Calu3 (cell line): ENCODE measurements at regions not wholly inside any gene's neighbourhood (a gene's known extent, or its start where the extent isn't known, plus 50 kb on each side); places are given as distances from the start of the nearest gene placed in this dataset.

ENCODE experiments used
- BruUV-seq: library from RNA; stranded (reverse); fragments of 400-500 nt; replicated peaks from 2 replicates; lab custom pipeline; 2021; lab: Mats Ljungman, UMichigan
- CTCF ChIA-PET: fragments of 300-600 bp; sonication (Branson Sonifier 250); formaldehyde crosslinking; loops from one replicate; lab custom pipeline; 2022; ENCODE audit warnings: antibody characterized with exemption; lab: Charles Lee
- DNase-seq: peaks from one replicate; pipeline ENCODE4 v3.0.0; 2022
- H3K27ac Mint-ChIP-seq: one replicate; pipeline ENCODE4 v1.8.0; 2022; ENCODE audit warnings: mixed read lengths; ENCODE audit not compliant: unreplicated experiment
- H3K27me3 Mint-ChIP-seq: one replicate; pipeline ENCODE4 v1.8.0; 2022; ENCODE audit warnings: mixed read lengths; ENCODE audit not compliant: unreplicated experiment
- H3K36me3 Mint-ChIP-seq: one replicate; pipeline ENCODE4 v1.8.0; 2022; ENCODE audit warnings: mild to moderate bottlenecking, moderate library complexity, mixed read lengths; ENCODE audit not compliant: insufficient read depth, unreplicated experiment
- H3K4me1 Mint-ChIP-seq: one replicate; pipeline ENCODE4 v1.8.0; 2022; ENCODE audit warnings: mild to moderate bottlenecking, low read depth, mixed read lengths; ENCODE audit not compliant: unreplicated experiment
- H3K4me3 Mint-ChIP-seq: one replicate; pipeline ENCODE4 v1.8.0; 2022; ENCODE audit warnings: mild to moderate bottlenecking, low read depth, moderate library complexity, mixed read lengths; ENCODE audit not compliant: unreplicated experiment
- H3K9me3 Mint-ChIP-seq: one replicate; pipeline ENCODE4 v1.8.0; 2022; ENCODE audit warnings: low read depth, mixed read lengths; ENCODE audit not compliant: unreplicated experiment
- CTCF ChIP-seq: fragments of 200-600 bp; IDR thresholded peaks from one replicate; pipeline ENCODE4 v1.8.0; 2022; ENCODE audit warnings: antibody characterized with exemption; ENCODE audit not compliant: unreplicated experiment
- intact Hi-C: fragments of 100-400 bp; cut with micrococcal nuclease; formaldehyde crosslinking; loops from one replicate; pipeline ENCODE4 v1.10.0; 2022; ENCODE audit not compliant: unreplicated experiment

GRCh38 chr13:42373048-42373812 lies 101.3 kb downstream of the AKAP11 start:
- Mint-ChIP-seq H3K9me3 (no peaks in the 10 kb centered on the region), H3K4me1 (no peaks in the 10 kb centered on the region), H3K4me3 (no peak overlapping the region), H3K27me3 (no peaks in the 10 kb centered on the region), H3K27ac (no peak overlapping the region), H3K36me3 (no peaks in the 10 kb centered on the region)
- TF ChIP-seq CTCF: no peak
- CTCF ChIA-PET: no interaction called here
- DNase-seq: no peak
- intact Hi-C loops: no loop called here
- BruUV-seq: no TSS peak

GRCh38 chr13:42375663-42376062 lies 103.7 kb downstream of the AKAP11 start:
- Mint-ChIP-seq H3K27ac (no peak overlapping the region), H3K9me3 (no peaks in the 10 kb centered on the region), H3K4me3 (no peak overlapping the region), H3K4me1 (no peaks in the 10 kb centered on the region), H3K36me3 (no peaks in the 10 kb centered on the region), H3K27me3 (no peaks in the 10 kb centered on the region)
- intact Hi-C loops: no loop called here
- CTCF ChIA-PET: no interaction called here
- BruUV-seq: no TSS peak
- no peak for DNase-seq
- TF ChIP-seq CTCF: no peak

- CTCF ChIA-PET: no interaction called here
- H3K4me3 Mint-ChIP-seq: no peak overlapping the region
- H3K27me3 Mint-ChIP-seq: no peaks in the 10 kb centered on the region
- no peaks in the 10 kb centered on the region for H3K4me1 Mint-ChIP-seq
- H3K27ac Mint-ChIP-seq: no peak overlapping the region
- no peak for TF ChIP-seq CTCF
- intact Hi-C loops: no loop called here
- H3K9me3 Mint-ChIP-seq: no peaks in the 10 kb centered on the region
- no peak for DNase-seq
- BruUV-seq: no TSS peak
- H3K36me3 Mint-ChIP-seq: no peaks in the 10 kb centered on the region
These were observed 105.9 kb downstream of the AKAP11 start for GRCh38 chr13:42377640-42378382.

- no TSS peak for BruUV-seq
- Mint-ChIP-seq H3K4me1 (no peaks in the 10 kb centered on the region), H3K4me3 (no peak overlapping the region), H3K27ac (no peak overlapping the region), H3K9me3 (no peaks in the 10 kb centered on the region), H3K36me3 (no peaks in the 10 kb centered on the region), H3K27me3 (no peaks in the 10 kb centered on the region)
- intact Hi-C loops: no loop called here
- no peak for DNase-seq
- CTCF ChIA-PET: no interaction called here
- no peak for TF ChIP-seq CTCF
These were observed 106.4 kb downstream of the AKAP11 start for GRCh38 chr13:42378383-42378780.
